Esophagus muscularis mucosa (tissue), 4 donors: ENCODE measurements at regions not wholly inside any gene's neighbourhood (a gene's known extent, or its start where the extent isn't known, plus 50 kb on each side); places are given as distances from the start of the nearest gene placed in this dataset.

Experiments
- DNase-seq: peaks from one replicate; pipeline ENCODE4 v3.0.0-alpha.2; 2017; ENCODE audit errors: extremely low spot score
- H3K27ac ChIP-seq, 4 donors: fragments of 200-600 bp; sonication (generic); replicated peaks in 1 of 4; 1 replicate in 3 of 4; 2 replicates in 1 of 4; pipeline ENCODE4 v1.5.1; 2016 to 2019; ENCODE audit warnings: mild to moderate bottlenecking in 1 of 4
- H3K27me3 ChIP-seq, 4 donors: fragments of 200-600 bp; sonication (generic); one replicate each; pipeline versions ENCODE4 v1.5.1 to v1.6.0; 2016 to 2019
- H3K36me3 ChIP-seq, 4 donors: fragments of 200-600 bp; sonication (generic); one replicate each; pipeline ENCODE4 v1.5.1; 2016 to 2019
- H3K4me1 ChIP-seq, 4 donors: fragments of 200-600 bp; sonication (generic); one replicate each; pipeline ENCODE4 v1.5.1; 2016 to 2019
- H3K4me3 ChIP-seq, 4 donors: fragments of 200-600 bp; sonication (generic); 1 replicate in 2 of 4; 2 replicates in 2 of 4; pipeline ENCODE4 v1.5.1; 2016 to 2019; ENCODE audit warnings: mild to moderate bottlenecking in 4 of 4, moderate library complexity in 1 of 4
- H3K9me3 ChIP-seq, 4 donors: fragments of 200-600 bp; sonication (generic); 1 replicate in 3 of 4; 2 replicates in 1 of 4; pipeline ENCODE4 v1.5.1; 2016 to 2019
- EP300 ChIP-seq: sonication (generic); formaldehyde crosslinking; IDR thresholded peaks from one replicate; pipeline ENCODE4 v1.6.1; 2017; ENCODE audit warnings: antibody characterized with exemption
- POLR2A ChIP-seq: fragments of 450-650 bp; IDR thresholded peaks from one replicate; pipeline ENCODE4 v1.6.1; 2017; ENCODE audit warnings: antibody characterized with exemption, moderate library complexity, mild to moderate bottlenecking, low read depth
- POLR2AphosphoS5 ChIP-seq, 2 donors: sonication (generic); formaldehyde crosslinking; IDR thresholded peaks; one replicate each; pipeline ENCODE4 v1.6.1; 2017; ENCODE audit warnings: antibody characterized with exemption in 2 of 2
- WGBS: methylation state at CpG from one replicate; pipeline ENCODE4 v1.1.5; 2018; 5-methylcytosine and 5-hydroxymethylcytosine counted together
- intact Hi-C: fragments of 100-400 bp; cut with DNase I; formaldehyde crosslinking; loops from one replicate; pipeline ENCODE4 v1.15.1; 2023
- TF ChIP-seq, protein P1 (sequence below), 3 experiments: fragments of 200-600 bp in 2 of 3; fragments of 450-650 bp in 1 of 3; sonication (generic) in 2 of 3; IDR thresholded peaks; one replicate each; pipeline ENCODE4 v1.5.1; 2017 to 2019; ENCODE audit warnings: antibody characterized with exemption in 3 of 3, mild to moderate bottlenecking in 2 of 3, moderate library complexity in 1 of 3

DNA sequence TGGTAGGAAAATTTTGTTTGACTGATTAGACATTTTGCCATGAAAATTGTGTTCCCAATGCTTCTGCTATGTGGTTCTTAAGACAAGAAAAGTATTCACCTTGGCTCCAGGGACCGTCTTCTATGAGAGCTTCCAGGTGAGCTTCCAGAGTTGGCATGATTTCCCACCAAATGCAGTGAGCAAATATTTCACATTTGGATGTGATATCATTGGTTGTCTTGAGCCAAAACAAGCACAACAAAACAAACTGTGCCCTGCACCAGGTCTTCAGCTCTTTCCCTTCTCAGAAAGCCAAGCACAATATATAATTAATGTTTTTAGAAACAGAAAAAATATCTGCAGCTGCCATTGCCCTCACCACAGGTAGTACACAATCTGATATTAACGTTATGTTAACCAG lies 1009.0 kb downstream of the PLA2G4A start:
- Histone ChIP-seq H3K9me3 (no peaks in the 10 kb centered on the region), H3K27ac (no peak overlapping the region), H3K4me1 (no peaks in the 10 kb centered on the region), H3K4me3 (no peak overlapping the region), H3K27me3 (no peaks in the 10 kb centered on the region), H3K36me3 (no peaks in the 10 kb centered on the region)
- 69% methylated on average over 2 of the region's 2 CpGs for WGBS
- intact Hi-C loops, result no loop called here
- no peak for DNase-seq
- no peak for TF ChIP-seq EP300
- TF ChIP-seq, protein P1, sequence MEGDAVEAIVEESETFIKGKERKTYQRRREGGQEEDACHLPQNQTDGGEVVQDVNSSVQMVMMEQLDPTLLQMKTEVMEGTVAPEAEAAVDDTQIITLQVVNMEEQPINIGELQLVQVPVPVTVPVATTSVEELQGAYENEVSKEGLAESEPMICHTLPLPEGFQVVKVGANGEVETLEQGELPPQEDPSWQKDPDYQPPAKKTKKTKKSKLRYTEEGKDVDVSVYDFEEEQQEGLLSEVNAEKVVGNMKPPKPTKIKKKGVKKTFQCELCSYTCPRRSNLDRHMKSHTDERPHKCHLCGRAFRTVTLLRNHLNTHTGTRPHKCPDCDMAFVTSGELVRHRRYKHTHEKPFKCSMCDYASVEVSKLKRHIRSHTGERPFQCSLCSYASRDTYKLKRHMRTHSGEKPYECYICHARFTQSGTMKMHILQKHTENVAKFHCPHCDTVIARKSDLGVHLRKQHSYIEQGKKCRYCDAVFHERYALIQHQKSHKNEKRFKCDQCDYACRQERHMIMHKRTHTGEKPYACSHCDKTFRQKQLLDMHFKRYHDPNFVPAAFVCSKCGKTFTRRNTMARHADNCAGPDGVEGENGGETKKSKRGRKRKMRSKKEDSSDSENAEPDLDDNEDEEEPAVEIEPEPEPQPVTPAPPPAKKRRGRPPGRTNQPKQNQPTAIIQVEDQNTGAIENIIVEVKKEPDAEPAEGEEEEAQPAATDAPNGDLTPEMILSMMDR (IDR thresholded peaks at IDR 0.05), result no peak
- TF ChIP-seq POLR2AphosphoS5 (IDR thresholded peaks at IDR 0.05), result no peak
- no peak for TF ChIP-seq POLR2A

DNA sequence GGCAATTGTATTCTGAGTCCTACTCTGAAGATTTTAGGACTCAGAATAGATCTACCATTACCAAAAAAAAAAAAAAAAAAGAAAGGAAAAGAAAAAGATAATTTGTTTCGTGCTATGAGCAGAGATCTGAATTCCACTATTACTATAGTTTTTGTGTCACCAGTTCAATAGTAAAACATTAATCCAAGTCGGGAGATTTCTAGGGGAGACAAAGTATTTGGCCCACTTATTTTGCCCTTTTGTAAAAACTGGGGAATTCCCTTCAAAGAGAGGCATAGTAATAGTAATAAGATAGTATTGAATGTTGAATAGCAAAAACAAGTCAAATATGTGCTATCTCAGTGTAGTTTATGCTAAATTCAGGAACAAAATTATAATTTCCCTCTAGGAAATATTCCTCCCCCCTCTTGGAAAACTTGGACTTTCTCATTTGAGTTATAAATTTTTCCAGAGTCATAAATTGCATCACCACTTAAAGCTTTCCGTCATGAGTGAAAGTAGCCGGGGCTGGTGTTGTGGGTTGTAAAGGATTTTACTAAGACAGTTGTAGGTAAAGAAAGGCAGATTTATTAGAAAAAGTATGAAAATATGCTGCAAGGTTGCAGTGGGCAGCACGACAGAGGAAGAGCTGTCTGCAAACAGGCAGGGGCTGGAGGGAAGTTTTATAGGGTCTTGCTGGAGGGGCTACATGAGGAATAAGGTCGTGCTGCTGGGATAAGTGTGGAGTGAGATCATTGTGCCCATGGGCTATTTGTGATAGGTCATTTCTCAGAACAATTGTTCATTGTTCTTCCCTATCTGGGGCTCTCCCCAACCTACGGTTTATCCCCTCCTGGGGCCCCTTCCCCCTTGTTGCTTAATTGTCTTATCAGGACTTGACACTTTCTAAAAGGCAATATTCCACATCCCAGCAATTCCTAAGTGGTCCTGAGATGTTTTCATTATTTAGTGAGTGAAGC lies 1009.9 kb downstream of the PLA2G4A start:
- no peak for TF ChIP-seq EP300
- Histone ChIP-seq H3K27ac (no peak overlapping the region), H3K4me3 (no peak overlapping the region), H3K36me3 (no peaks in the 10 kb centered on the region), H3K9me3 (no peaks in the 10 kb centered on the region), H3K27me3 (no peaks in the 10 kb centered on the region), H3K4me1 (no peaks in the 10 kb centered on the region)
- intact Hi-C loops, result no loop called here
- WGBS, result 74% methylated on average over 7 of the region's 7 CpGs
- no peak for DNase-seq

DNA sequence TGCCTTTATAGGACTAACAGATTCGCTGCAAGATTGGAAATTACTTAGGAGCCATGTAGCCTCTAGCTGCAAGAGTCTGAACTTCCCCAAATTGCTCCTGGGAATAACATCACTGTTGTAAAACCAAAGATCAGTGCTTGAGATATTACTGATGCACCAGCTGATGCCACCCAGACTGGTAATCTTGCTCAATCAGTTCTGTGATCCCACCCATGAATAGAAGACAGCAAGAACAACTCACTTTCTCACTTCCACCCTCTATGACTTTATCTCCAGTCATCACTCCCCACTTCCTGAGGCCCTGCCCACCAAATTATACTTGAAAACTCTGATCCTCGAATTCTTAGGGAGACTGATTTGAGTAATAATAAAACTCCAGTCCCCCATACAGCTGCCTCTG lies 1011.1 kb downstream of the PLA2G4A start:
- TF ChIP-seq POLR2AphosphoS5 (IDR thresholded peaks at IDR 0.05) (no peak), POLR2A (no peak), EP300 (no peak)
- TF ChIP-seq, protein P1 (IDR thresholded peaks at IDR 0.05), result no peak
- intact Hi-C loops, result no loop called here
- no peak for DNase-seq
- no peaks in the 10 kb centered on the region for H3K4me1 ChIP-seq
- no peaks in the 10 kb centered on the region for H3K27me3 ChIP-seq
- no peak overlapping the region for H3K4me3 ChIP-seq
- H3K9me3 ChIP-seq, result no peaks in the 10 kb centered on the region
- H3K36me3 ChIP-seq, result no peaks in the 10 kb centered on the region
- no peak overlapping the region for H3K27ac ChIP-seq
- 85% methylated on average over 2 of the region's 2 CpGs for WGBS

DNA sequence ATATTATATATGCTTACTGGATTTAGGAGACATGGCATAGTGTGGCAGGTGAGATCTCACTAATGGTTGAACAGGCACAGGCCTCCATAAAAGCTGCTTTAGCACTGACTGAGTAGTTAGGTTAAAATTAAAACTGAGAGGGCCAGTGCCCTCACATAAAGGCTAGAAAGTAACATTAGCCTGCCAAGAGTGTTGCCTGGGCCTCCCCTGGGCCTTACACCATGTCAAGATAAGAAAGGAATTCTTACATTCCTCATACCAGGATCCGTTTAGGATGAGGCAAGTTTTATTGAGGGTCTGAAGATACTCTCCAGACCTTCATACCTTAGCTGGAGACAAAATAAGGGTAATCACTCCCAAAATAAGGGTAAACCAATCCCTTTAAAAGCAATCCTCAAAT lies 1011.8 kb downstream of the PLA2G4A start:
- H3K27ac ChIP-seq, result no peak overlapping the region
- WGBS, result 26% methylated on average over 1 of the region's 1 CpG
- H3K4me1 ChIP-seq, result no peaks in the 10 kb centered on the region
- H3K4me3 ChIP-seq, result no peak overlapping the region
- no peaks in the 10 kb centered on the region for H3K27me3 ChIP-seq
- H3K9me3 ChIP-seq, result no peaks in the 10 kb centered on the region
- H3K36me3 ChIP-seq, result no peaks in the 10 kb centered on the region
- intact Hi-C loops, result no loop called here
- DNase-seq, result no peak
- TF ChIP-seq, protein P1 (IDR thresholded peaks at IDR 0.05), result no peak
- TF ChIP-seq EP300, result no peak
- no peak for TF ChIP-seq POLR2A
- no peak for TF ChIP-seq POLR2AphosphoS5 (IDR thresholded peaks at IDR 0.05)

DNA sequence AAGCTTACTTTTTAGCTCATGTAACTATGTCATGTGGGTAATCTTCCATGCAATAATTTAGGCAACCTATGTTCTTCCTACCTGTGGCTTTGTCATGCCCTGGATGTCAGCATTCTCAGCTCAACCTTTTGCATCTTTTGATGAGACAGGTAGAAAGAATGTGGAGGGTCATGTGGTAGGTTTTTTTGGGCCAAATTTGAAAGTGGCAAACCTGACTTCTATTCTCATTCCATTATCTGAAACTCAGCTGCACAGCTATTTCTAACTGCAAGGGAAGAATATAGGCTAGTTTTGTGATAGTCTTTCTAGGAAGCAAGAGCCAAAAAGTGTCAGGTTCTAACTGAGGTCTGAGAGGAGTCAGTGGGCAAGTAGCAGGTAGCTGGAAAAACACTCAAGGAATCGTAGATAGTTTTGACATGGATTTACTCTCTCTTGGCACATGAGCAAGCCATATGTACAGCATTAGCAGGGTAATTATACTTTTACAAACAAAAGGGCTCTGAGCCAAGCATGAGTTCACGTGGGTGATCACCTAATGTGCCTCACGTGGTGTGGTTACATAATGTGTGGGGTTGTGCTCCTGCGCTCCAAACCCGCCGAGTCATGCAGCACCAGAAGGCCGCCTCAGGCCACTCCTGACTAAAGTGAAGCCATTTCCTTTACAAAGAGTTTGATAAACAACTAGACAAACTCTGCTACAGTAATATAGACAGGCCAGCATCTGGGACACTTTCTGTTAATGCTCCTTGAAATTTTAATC lies 1013.8 kb downstream of the PLA2G4A start:
- DNase-seq, result no peak
- intact Hi-C loops, result no loop called here
- Histone ChIP-seq H3K9me3 (no peaks in the 10 kb centered on the region), H3K4me3 (no peak overlapping the region), H3K4me1 (no peaks in the 10 kb centered on the region), H3K36me3 (no peaks in the 10 kb centered on the region), H3K27ac (no peak overlapping the region), H3K27me3 (no peaks in the 10 kb centered on the region)
- 89% methylated on average over 7 of the region's 7 CpGs for WGBS
- no peak for TF ChIP-seq POLR2A
- TF ChIP-seq POLR2AphosphoS5 (IDR thresholded peaks at IDR 0.05), result no peak
- TF ChIP-seq, protein P1 (IDR thresholded peaks at IDR 0.05), result no peak
- no peak for TF ChIP-seq EP300
